NCI-H345 (cell line): ENCODE measurements at regions not wholly inside any gene's neighbourhood (a gene's known extent, or its start where the extent isn't known, plus 50 kb on each side); places are given as distances from the start of the nearest gene placed in this dataset.

Source experiments
- DNase-seq: peaks from one replicate; lab custom pipeline; 2025; lab: John Stamatoyannopoulos, UW

GRCh38 chrX:113728937-113729336, 854.9 kb upstream of the HTR2C start:
- DNase-seq = no peak

GRCh38 chrX:113726898-113727297, 857.0 kb upstream of the HTR2C start:
- DNase-seq = no peak

DNA sequence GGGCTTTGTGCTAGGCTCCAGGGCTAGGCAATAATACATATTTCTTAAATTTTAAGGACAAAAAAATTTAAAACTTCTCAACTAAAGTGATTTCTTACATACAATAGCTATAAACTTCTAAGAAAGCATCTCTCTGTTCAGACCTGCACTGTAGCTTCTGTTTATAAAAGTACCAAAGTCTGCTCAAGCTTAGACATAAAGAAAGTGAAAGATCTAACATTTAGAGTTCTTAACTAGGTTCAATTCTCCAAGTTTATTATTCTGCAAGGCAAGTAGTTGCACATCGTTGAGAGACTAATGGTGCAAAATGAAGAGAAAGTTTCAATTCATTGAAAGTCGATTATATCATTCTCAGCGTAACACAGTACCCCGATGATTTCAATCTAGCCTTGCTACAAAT, 857.4 kb upstream of the HTR2C start:
- DNase-seq = no peak

GRCh38 chrX:113726009-113726408, 857.9 kb upstream of the HTR2C start:
- DNase-seq = no peak

- DNase-seq = no peak
These were observed 859.3 kb upstream of the AMOT start for GRCh38 chrX:113699939-113700338.

GRCh38 chrX:113675278-113675677, 834.6 kb upstream of the AMOT start:
- no peak for DNase-seq

DNA sequence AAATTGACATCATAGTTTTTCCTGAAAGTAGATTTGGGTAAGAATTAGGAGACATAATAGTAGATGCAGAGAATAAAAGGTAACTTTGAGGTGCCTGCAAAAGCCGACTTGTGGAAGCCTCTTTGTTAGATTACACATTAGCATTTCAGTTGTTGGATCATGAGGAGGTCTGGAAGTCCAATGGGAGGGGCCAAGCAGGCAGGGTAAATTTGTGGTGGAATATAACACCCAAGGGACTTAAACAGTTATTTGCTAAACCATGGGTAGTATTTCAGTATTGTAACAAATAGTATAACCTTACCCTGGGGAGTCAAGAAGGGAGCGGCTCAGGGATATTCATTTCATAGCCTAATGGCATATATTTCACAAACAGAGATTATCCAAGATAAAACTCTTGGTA, 810.7 kb upstream of the AMOT start:
- no peak for DNase-seq

GRCh38 chrX:113644426-113644825, 803.8 kb upstream of the AMOT start:
- DNase-seq = no peak

GRCh38 chrX:113634565-113634964, 793.9 kb upstream of the AMOT start:
- DNase-seq = no peak

GRCh38 chrX:113629326-113629725, 788.7 kb upstream of the AMOT start:
- DNase-seq = no peak

DNA sequence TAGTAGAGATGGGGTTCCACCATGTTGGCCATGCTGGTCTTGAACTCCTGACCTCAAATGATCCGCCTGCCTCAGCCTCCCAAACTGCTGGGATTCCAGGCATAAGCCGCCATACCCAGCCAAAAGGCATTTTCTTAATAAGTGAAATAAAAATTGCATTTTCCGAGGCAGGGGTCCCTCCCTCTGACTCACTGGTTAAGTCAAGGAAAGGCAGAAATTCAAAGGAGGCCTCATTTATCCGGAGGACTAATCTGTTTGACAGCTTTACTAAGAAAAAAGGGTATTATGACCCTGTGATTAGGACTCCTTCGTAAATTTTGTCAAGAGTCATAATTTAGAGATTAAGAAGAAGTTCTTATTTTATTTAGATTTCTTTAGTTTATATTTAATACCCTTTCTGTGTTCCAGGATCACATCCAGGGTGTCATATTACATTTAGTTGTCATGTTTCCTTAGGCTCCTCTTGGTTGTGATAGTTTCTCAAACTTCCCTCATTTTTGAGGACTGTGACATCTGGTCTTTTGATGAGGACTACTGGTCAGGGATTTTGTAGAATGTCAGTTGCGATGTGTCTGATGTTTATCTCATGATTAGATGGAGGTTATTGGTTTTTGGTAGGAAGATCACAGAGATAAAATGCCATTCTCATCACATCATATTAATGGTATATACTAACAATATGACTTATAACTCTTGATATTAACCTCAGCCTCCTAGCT, 753.7 kb upstream of the AMOT start:
- DNase-seq = no peak

GRCh38 chrX:113586281-113586898, 745.8 kb upstream of the AMOT start:
- DNase-seq = no peak

DNA sequence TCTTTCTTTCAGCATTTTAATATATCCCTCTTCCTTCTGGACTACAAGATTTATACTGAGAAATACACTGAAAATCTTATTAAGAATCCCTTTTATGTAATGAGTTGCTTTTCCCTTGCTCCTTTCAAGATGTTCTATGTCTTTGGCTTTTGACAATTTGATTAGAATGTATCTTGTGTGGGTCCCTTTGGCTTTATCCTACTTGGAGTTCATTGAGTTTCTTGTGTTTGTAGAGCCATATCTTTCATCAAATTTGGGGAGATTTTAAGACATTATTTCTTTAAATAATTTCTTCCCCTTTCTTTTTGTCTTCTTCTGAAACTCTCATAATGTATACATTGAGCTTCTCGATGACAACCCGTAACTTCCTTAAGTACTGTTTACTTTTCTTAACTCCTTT, 739.9 kb upstream of the AMOT start:
- DNase-seq = no peak

GRCh38 chrX:113558576-113558975, 717.9 kb upstream of the AMOT start:
- no peak for DNase-seq

DNA sequence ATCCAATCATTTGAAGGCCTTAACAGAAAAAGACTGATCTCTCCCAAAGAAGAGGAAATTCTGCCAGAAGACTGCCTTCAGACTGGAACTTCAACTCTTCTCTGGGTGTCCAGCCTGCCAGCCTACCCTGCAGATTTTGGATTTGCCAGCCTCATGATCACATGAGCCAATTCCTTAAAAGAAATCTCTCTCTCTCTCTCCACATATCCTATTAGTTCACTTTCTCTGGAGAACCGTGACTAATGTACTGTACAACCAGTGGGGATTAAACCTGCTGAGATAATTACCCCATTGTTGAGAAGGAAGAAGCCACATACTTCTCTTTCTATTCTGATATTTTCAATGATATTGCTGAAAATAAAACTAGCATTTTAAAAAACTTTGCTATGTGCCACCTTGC, 711.3 kb upstream of the AMOT start:
- DNase-seq = no peak

- peak; percentile 1 for DNase-seq
These were observed 707.8 kb upstream of the AMOT start for GRCh38 chrX:113548308-113549015.

DNA sequence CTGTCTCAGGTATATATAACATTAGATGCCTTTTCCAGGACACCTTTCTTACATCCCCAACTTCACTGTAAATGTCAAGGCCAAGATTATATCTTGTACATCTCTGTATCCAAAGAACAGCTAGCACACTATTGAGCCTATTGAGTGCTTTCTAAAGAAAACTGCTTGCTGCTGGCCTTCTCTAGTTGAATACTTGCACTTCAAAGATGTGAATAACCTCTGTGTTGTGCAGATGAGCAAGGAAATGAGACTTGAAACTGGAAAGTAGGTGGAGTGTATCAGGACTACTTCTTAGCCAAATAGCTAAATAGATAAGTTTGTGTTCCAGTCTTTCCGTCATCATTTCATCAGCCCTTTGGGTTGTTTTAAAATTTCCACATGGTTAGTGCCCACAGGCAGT, 704.4 kb upstream of the AMOT start:
- DNase-seq = no peak

DNA sequence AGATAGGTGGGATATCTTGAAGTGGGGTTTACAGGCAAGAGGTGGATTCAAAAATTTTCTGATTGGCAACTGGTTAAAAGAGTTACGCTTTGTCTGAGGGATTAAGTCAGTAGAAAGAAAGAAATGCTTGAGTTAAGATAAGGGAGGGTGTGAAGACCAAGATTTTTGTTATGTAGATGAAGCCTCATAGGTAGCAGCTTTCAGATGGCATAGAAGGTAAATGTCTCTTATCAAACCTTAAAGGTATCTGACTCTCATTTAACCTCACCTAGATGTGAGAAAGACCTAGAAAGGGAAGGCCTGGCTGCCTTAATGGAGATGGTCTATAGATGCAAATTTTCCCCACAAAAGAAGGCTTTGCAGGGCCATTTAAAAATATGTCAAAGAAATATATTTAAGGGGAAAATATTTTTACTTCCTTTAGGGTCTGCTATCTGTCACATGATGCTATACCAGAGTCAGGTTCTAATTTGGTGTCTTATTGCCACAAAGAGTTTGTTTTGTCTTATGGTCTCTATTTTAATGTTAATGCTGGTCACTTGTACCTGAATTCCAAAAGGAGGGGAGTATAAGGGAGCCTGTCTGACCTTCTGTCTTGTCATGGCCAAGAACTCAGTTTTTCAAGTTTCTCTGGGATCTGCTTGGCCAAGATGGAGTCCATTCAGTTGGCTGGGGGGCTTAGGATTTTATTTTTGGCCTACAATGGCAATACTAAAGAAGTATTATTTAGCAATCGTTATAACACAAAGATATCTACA, 699.1 kb upstream of the AMOT start:
- DNase-seq = no peak

DNA sequence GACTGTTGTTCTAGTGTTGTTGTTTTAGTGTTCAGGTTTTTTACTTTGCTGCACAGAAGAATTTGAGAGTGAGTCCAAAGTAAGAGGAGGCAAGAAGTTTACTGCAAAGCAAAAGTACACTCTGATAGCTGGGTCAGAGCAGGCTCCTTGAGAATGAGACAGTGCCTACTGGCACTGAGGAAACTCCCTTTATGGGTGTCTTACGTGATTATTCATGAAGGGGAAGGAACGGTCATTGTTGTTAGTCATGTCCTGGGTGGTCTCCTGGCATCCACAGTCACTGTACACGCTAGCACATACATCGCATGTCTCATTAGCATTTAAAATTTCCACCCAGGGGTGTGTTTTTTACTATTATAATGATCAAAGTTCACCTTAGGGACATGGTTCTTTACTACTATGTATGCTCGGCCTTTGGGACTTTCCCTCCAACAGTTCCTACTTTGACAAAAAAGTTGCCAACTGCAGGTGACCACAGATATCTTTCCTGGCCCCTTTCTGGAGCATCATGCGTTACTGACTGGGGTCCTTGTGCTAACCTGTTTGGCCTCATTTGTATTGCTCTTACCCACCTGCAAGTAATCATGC, 688.9 kb upstream of the AMOT start:
- DNase-seq = no peak

DNA sequence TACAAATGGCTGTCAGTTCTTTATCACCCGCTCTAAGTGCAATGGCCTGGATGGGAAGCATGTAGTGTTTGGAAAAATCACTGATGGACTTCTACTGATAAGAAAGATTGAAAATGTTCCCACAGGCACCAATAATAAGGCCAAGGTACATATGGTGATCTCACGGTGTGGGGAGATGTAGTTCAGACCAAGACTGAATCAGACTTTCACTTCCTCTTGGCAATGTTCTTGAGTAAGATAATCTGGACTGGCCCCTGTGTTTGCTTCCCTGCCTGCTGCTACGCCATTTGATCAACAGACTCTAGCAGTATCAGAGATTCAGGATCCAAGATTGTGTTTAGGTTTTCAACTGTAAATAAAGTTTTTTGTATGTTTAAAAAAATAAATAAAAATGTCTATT, 682.2 kb upstream of the AMOT start:
- DNase-seq = no peak

GRCh38 chrX:113514906-113515305, 674.3 kb upstream of the AMOT start:
- DNase-seq = no peak

DNA sequence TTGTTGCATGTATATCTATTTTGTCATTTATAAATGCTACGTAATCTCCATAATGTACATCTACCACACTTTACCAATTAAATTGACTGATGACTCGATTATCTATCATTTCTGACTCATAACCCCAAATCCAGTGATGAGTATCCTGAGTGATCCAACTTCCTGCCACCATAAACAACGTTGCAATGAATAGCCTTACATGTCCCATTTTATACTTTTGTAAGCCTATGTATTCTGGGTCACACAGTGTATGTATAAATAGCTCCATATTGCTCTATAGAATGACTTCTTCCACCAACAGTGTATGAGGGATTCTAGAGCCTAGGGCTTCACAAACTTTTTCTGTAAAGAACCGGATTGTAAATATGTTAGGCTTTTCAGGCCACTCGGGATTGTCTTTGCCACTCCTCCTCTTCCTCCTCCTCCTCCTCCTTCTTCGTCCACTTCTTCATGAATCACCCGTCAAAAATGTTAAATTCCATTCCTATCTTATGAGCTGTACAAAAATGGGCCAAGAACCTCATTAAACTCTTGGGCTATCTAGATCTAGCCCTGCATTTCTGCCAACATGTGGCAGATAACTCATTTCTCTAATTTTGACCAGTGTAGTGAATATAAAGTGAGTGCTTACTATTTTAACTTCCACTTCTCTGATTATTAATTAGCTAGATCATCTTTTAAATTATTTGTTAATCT, 672.2 kb upstream of the AMOT start:
- no peak for DNase-seq
